Epithelial cell of proximal tubule (primary cell): ENCODE measurements at regions not wholly inside any gene's neighbourhood (a gene's known extent, or its start where the extent isn't known, plus 50 kb on each side); places are given as distances from the start of the nearest gene placed in this dataset.
A peak's percentile ranks its signal among the peaks of the same experiment; 100 is the strongest.

ENCODE experiments used
- DNase-seq: peaks from one replicate; pipeline ENCODE4 v3.0.0-alpha.2; 2011; ENCODE audit warnings: low read depth
- H3K4me3 ChIP-seq: 2 replicates; pipeline ENCODE4 v1.5.1; 2011; ENCODE audit warnings: low read depth, mild to moderate bottlenecking, low read length
- CTCF ChIP-seq: conservative IDR thresholded peaks from 2 replicates; pipeline ENCODE4 v1.5.1; 2012; ENCODE audit warnings: low read depth, mild to moderate bottlenecking, low read length

GRCh38 chr21:30058928-30059327, 107.7 kb downstream of the CLDN17 start:
- H3K4me3 ChIP-seq, result no peak overlapping the region
- no peak for DNase-seq
- no peak for TF ChIP-seq CTCF

GRCh38 chr21:30057108-30057507, 109.5 kb downstream of the CLDN17 start:
- no peak overlapping the region for H3K4me3 ChIP-seq
- DNase-seq, result no peak
- no peak for TF ChIP-seq CTCF

GRCh38 chr21:30048570-30048969, 108.8 kb upstream of the GRIK1 start:
- DNase-seq, result no peak
- TF ChIP-seq CTCF, result no peak
- H3K4me3 ChIP-seq, result no peak overlapping the region

- peak; percentile 87 for TF ChIP-seq CTCF
- H3K4me3 ChIP-seq, result no peak overlapping the region
- DNase-seq, result no peak
Measured at GRCh38 chr21:30044447-30045064, 104.8 kb upstream of the GRIK1 start.

GRCh38 chr21:30042443-30042842, 102.6 kb upstream of the GRIK1 start:
- no peak for TF ChIP-seq CTCF
- H3K4me3 ChIP-seq, result no peak overlapping the region
- DNase-seq, result no peak

- no peak overlapping the region for H3K4me3 ChIP-seq
- DNase-seq, result no peak
Measured at GRCh38 chr21:30033441-30033840, 93.6 kb upstream of the GRIK1 start.

More at GRCh38 chr21:30033441-30033840, 93.6 kb upstream of the GRIK1 start:
- no peak for TF ChIP-seq CTCF
